Islet of Langerhans (tissue), 1 donor: ENCODE measurements at regions not wholly inside any gene's neighbourhood (a gene's known extent, or its start where the extent isn't known, plus 50 kb on each side); places are given as distances from the start of the nearest gene placed in this dataset.
"Not testable (repeated sequence)": the region's sequence is repeated elsewhere in the genome, so short reads cannot be mapped to it uniquely, and the experiment has no call there.

Source experiments
- FAIRE-seq: peaks from one replicate; lab custom pipeline; 2011; peaks lifted over from hg19 to GRCh38; lab: Jason Lieb, UNC

- FAIRE-seq = no peak
Observed at GRCh38 chr14:100419856-100420255, 96.7 kb downstream of the SLC25A47 start.

DNA sequence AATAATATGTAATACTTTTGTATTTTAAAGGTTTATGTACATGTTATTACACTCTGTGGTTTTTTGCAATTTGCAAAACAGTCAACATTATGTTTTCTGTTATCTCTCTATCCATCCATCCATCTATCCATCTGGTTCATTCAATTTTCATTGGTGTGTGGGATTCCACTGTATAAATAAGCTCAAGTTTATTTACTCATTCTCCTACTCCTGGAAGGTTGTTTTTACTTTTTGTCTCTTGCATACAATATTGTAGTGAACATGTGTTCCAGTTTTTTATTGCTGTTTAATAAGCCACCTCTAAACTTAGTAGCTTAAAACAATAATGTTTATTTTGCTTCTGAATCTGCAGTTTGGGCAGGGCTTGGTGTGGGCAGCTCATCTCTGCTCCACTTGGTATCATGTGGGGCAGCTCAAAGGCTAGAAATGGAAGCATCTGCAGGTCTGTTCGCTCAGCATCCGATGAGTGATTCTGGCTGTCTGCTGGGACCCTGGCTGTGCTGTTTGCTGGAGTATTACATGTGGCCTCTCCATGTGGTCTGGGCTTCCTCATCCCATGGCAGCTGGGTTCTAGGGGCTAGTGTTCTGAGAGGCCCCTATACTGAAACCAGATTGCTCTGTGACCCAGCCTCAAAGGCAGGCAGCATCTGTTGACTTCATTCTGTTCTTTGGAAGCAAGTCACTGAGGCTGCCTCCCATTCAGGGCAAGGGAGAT lies 98.8 kb downstream of the SLC25A47 start:
- no peak for FAIRE-seq

DNA sequence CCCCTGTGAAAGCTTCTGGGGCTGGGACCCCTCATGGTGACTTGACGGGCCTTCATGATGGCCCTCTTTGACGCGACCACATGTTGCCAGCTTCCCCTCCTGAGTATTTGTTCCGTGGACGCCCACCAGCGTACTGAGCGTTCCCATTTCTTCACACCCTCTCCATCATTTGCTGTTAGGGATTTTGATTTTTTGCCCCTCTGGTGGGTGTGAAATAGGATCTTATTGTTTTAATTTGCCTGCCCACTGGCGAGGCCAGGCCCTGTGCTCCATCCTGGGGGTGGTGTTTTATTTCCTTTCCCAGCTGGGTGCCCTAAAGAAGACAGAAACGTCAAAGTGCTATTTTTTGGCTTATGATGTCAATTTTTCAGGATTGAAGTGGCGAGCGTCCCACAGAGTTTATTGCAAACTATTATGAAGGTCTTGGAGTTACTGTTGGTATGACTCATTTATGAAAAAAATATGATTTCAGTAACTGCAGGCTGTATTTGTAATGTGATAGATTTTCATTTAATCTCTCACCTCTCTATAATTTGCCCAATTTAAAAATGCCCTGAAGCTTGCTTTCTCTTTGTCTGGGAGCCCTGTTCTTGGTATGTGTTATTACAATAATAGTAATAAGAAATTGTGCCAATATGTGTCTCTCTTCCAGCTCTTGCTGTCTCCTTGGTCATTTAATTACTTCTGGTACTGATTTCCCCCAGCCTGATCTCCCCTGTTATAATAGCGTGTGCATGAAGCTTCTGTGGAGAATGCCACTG lies 99.6 kb downstream of the SLC25A47 start:
- FAIRE-seq = no peak

GRCh38 chr14:100423317-100424010 lies 100.3 kb downstream of the SLC25A47 start:
- FAIRE-seq = no peak

DNA sequence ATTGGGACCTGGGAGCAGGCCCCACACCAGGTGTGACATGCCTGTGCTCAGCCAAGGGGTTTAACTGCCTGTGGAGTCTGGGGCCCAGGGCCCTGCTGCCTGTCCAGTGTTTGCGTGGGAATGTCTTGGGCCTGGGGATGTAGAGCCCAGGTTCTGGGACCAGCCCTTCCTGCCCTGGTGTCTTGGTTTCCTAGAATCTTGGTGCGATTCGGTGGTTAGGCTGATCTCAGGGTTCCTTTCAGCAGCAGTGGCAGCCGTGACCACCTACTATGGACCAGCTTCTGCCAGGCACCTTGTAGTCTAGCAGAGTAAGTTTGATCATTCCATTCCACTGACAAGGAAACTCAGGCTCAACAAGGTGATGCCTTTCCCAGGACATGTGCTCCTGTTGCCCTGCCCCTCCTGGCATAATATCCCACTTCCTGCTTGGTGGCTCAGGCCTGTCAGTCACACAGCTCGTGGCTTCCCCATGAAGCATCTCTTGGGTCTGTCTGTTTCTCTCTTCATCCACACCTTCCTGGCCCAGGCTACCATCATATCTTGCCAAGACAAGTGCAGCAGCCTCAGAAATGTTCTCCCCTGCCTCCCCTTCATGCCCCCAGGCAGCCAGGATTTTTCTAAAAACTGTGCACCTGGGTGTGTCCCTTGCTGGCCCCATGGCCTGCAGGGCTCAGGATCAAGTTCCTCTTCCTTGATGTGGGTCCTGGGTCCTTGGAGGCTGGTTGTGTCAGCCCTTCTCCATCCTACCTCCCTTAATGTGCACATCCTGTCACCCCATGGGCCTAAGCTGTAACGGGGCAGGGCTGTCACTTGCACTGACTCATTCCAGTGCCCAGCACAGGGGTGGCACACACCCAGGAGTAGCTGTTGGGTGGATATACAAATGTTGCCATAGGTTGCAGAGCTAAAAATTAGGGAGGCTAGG lies 101.6 kb downstream of the SLC25A47 start:
- no peak for FAIRE-seq

DNA sequence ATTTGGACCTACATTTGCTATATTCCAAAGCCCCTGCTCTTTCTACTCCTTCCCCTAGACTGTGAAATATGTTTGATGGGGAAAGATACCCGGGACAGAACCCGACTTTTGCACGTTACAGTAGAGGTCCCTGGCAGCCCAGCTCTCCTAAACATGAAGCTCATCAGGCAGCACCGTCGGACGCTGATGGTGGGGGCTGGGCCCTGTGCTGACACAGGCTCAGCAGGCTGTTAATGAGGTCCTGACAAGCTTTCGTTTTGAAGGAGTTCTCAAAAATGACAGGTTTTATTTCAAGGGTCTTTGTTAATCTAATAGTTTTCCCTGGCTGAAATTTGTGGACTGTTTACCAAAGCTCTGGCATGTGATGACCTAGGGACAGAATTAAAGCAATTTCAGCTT lies 102.3 kb downstream of the SLC25A47 start:
- FAIRE-seq = no peak

DNA sequence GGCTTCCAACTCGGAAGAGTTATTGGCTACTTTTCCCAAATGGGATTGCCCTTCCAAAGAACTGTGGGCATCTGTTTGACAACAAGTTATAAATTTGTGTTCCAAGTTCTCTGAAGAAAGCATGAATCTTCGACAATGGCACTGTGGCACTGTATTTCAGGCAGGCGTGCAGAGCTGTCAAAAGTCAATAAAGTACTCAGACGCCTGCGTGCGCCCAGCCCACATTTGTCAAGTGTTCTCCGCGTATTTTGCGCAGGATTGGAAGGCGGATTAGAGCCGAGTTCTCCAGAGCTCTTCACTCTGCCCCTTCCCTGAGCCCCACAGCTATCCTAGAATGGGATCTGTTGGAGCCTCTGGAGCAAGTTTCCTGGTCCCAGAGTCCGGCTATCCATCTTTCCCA lies 103.2 kb downstream of the SLC25A47 start:
- no peak for FAIRE-seq

DNA sequence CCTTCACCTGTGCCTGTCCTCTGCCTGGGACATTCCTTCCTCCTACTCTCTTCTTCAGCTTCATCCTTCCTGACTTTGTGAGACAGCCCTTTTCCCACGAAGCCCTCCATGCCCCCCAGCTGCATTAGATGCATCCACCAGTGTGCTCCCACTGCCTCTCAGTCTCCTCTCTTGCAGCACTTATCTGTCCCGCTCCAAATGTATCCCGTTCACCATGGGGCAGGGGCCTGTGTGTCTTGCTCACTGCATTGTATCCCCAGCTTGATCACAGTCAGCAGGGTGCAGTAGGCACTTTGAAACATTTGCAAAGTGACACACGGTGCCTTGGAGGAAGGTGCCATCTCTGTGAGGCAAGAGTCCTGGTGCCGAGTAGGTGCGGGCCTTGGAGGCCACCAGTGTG lies 104.0 kb downstream of the SLC25A47 start:
- FAIRE-seq = no peak

DNA sequence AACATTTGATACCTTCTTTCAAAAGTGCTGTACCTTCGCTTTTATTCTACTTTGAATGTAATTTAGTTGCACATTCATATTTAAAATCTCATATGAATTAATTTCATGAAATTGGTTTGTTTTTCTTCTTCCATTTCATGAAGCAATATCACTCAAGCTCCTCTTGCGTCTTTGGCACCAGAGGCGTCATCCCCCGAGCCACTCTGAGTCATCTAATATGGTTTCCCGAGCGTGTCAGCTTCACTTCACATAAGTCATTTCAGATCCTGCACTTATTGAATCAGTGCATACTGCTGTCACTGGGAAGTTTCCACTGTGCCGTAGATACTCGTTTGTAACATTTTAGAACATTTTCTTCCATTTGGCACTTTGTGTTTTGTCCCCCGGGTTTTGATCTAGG lies 105.6 kb downstream of the SLC25A47 start:
- peak; percentile 94 for FAIRE-seq

DNA sequence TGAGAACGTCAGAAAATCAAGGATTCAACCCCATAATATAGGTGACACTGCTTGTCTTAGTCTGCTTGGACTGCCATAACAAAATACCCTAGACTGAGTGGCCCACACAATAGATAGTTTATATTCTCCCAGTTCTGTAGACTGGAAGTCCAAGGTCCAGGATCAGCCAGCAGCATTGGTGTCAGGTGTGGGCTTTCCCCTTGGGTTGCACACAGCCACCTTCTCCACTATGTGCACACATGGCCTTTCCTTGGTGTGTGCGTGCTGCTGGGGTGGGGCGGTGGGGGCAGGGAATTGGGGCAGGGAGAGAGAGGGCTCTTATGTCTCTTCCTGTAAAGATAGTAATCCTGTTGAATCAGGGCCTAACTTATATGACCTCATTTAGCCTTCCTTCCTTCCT lies 106.4 kb downstream of the SLC25A47 start:
- no peak for FAIRE-seq

- no peak for FAIRE-seq
Observed at GRCh38 chr14:100430571-100430970, 107.4 kb downstream of the SLC25A47 start.

DNA sequence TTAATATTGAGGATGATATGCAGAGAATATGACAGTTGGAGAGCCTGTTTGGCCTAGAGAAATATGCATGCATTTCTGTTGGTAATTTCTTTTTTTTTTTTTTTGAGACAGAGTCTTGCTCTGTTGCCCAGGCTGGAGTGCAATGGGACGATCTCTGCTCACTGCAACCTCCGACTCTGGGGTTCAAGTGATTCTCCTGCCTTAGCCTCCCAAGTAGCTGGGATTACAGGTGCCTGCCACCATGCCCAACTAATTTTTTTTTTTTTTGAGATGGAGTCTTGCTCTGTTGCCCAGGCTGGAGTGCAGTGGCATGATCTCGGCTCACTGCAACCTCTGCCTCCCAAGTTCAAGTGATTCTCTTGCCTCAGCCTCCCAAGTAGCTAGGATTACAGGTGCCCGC lies 108.3 kb downstream of the SLC25A47 start:
- FAIRE-seq = not testable (repeated sequence)

- FAIRE-seq = no peak
Observed at GRCh38 chr14:100432652-100433427, 109.7 kb downstream of the SLC25A47 start.

DNA sequence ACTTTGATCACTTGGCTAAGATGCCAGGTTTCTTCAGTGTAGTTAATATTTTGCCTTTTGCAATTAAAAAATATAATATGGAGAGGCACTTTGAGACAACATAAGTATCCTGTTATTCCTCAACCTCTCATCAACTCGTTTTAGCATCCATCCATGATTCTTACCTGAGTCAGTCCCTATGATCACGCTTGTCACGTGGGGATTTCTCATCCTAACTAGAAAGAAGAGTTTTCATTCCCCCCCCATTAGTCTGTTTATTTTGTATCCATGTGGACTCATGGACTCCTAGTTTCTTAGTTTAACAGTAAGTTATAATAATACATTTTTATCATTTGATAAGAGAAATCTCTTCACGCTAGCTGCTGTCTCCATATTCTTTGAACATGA lies 110.3 kb downstream of the SLC25A47 start:
- no peak for FAIRE-seq

DNA sequence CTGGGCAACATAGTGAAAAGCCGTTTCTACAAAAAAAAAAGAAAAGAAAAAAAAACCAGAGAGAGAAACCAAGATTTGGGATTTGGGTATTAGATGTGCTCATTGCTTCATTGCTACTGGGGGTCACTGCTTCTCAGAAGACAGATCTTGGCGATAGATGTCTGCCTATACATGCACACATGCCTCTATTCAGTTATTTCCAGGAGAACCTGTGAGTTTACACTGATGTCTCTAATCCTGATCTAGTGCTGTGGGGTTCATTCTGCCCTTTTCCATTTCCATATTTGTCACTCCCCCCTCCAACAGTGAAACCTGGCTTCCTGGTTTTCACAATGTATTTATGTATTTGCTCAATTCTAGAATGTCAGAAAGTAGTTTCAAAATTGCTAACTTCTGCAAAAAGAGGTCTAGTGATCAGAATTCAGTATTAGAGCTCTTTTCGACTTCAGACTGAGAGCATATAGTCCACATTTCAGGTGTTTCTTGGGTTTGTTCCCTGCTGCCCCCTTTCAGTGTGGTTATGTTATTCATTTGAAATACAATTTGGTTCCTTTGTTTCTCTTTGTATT lies 111.0 kb downstream of the SLC25A47 start:
- no peak for FAIRE-seq

DNA sequence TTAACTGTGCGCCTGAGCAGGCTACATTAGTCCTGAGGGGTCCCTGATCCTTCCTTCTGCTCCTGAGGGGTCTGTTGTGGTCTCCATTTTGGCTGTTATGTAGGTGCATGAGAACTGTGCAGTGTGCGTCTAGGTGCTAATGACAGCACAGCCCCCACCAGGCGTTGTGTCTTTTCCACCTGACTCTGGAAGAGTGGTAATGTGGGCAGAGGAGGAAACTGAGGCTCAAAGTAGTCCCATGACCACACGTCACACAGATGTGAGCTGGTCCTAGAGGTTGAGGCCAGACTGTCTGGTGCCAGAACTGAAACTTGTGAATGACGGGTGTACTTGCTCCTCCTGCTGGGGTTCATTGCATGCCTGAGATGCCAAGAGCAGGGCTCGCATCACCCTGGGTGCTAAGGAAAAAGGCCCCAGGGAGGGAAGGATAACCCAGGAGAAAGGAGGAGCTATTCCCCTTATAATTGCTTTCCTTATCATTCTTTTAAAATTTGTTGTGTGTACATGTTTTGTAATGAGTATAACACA lies 111.8 kb downstream of the SLC25A47 start:
- no peak for FAIRE-seq

GRCh38 chr14:100435459-100435858 lies 112.3 kb downstream of the SLC25A47 start:
- no peak for FAIRE-seq

DNA sequence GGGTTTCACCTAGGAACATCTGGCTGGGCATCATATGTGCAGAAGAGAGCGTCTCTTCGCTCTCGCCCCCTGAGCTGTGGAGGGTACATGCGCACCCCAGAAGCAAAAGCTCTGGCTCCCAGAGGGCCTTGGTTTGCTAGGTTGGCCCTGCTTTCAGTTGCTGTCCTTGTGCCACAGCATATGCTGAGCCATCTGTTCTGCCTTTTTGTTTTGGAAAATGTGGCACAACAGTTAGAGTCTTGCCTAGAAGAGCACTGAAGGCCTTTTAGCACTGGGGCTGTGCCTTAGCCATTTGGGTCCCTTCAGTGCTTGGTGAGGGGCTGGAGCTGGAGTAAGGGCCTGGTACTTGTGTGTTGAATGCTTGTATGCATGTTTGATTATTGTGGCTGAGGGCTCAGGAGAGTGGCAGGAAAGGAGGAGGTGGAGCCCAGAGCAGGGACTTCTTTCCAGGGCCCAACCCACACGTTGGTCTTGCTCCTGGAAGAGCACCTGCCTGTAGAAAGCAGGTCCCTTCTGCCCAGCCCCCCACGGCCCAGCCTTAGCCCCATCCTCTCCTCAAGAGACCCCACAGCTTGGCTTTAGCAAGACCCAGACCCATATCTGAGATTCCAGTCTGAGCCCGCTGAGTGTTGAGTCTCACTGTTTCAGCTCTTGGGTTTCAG lies 113.7 kb downstream of the SLC25A47 start:
- FAIRE-seq = no peak

GRCh38 chr14:100438271-100438670 lies 115.1 kb downstream of the SLC25A47 start:
- FAIRE-seq = no peak
